HG03432 (cell line): ENCODE measurements at regions not wholly inside any gene's neighbourhood (a gene's known extent, or its start where the extent isn't known, plus 50 kb on each side); places are given as distances from the start of the nearest gene placed in this dataset.
A peak's percentile ranks its signal among the peaks of the same experiment; 100 is the strongest.

Experiments used
- ATAC-seq: cut with Tn5 transposase; IDR thresholded peaks from one replicate; pipeline ENCODE4 v1.9.1; 2021; ENCODE audit warnings: mild to moderate bottlenecking, moderate library complexity; ENCODE audit not compliant: unreplicated experiment

- no peak for ATAC-seq
These were observed 52.1 kb upstream of the PDZD8 start for GRCh38 chr10:117427356-117427755.

- peak; percentile 87 for ATAC-seq
These were observed 50.8 kb upstream of the PDZD8 start for GRCh38 chr10:117425974-117426566.

DNA sequence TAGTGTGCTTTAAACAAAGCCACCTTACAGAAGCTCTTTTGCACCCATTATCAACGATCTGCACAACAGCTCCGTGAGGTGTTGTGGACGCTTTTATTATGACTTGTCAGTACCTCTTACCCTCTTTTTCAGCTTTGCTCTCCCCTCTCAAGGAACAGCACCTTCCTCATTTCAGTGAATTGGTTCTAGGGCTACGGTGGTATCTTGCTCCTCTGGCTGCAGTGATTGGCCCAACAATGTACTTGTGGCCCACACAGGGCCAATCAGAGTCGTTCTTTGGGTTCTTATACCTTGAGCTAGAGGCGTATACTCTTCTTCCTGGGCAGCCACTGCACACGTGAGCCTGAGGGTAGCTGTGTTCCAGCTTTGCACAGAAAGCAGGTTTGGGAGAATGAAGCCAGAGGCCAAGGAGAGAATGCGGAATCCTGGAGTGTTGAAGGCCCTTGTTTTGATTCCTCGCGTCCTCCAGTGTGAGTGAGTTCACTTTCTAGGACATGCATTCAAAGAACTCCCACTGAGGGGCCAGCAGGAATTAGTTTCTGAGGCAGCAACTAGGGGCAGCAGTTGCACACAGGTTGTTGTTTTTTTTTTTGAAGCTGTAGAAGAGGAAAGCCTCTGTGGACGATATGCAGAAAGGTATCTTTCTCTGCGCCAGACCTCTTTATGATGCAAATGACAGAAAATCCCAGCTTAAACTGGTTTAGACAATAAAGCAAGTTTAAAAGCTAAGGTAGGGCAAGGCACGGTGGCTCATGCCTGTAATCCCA is 49.8 kb upstream of the PDZD8 start:
- ATAC-seq: no peak
